PC-3 (cell line): ENCODE measurements at regions not wholly inside any gene's neighbourhood (a gene's known extent, or its start where the extent isn't known, plus 50 kb on each side); places are given as distances from the start of the nearest gene placed in this dataset.

Experiments used
- ATAC-seq: fragments of 200-7000 bp; cut with Tn5 transposase; 2 replicates; pipeline ENCODE4 v1.9.1; 2020; ENCODE audit warnings: mild to moderate bottlenecking, moderate library complexity
- BruUV-seq: library from RNA; stranded (reverse); fragments of 400-500 nt; replicated peaks from 2 replicates; lab custom pipeline; 2021; lab: Mats Ljungman, UMichigan
- CTCF ChIA-PET: fragments of 300-600 bp; sonication (Branson Sonifier 250); formaldehyde crosslinking; loops from one replicate; lab custom pipeline; 2022; ENCODE audit warnings: antibody characterized with exemption; lab: Charles Lee
- POLR2A ChIA-PET: fragments of 300-600 bp; sonication (Branson Sonifier 250); formaldehyde crosslinking; loops from one replicate; lab custom pipeline; 2022; ENCODE audit warnings: antibody characterized with exemption; ENCODE audit not compliant: unreplicated experiment; lab: Charles Lee
- DNase-seq: peaks from one replicate; pipeline ENCODE4 v3.0.0-alpha.2; 2015
- H2AFZ ChIP-seq: fragments of 300-600 bp; sonication (generic); 2 replicates; pipeline ENCODE4 v1.6.0; 2016; ENCODE audit warnings: antibody characterized with exemption, low read length
- H3F3A ChIP-seq: fragments of 300-600 bp; sonication (generic); one replicate; pipeline ENCODE4 v1.6.0; 2017; ENCODE audit warnings: antibody characterized with exemption, low read length, control low read depth, mild to moderate bottlenecking; ENCODE audit not compliant: unreplicated experiment
- H3K27ac ChIP-seq: fragments of 300-600 bp; sonication (generic); 2 replicates; pipeline ENCODE4 v1.5.1; 2016; ENCODE audit warnings: mild to moderate bottlenecking, low read length
- H3K27me3 ChIP-seq: fragments of 300-600 bp; sonication (generic); 2 replicates; pipeline ENCODE4 v1.6.1; 2016; ENCODE audit warnings: low read length, mixed read lengths
- H3K36me3 ChIP-seq: fragments of 300-600 bp; sonication (generic); 2 replicates; pipeline ENCODE4 v1.6.1; 2016; ENCODE audit warnings: low read depth, mixed run types, low read length, mixed read lengths
- H3K4me1 ChIP-seq: fragments of 300-600 bp; sonication (generic); 2 replicates; pipeline ENCODE4 v1.5.1; 2016; ENCODE audit warnings: low read length; ENCODE audit not compliant: insufficient read depth
- H3K4me2 ChIP-seq: fragments of 300-600 bp; sonication (generic); 2 replicates; pipeline ENCODE4 v1.6.0; 2016; ENCODE audit warnings: low read length
- H3K4me3 ChIP-seq: fragments of 300-600 bp; sonication (generic); 2 replicates; pipeline ENCODE4 v1.5.1; 2016; ENCODE audit warnings: mild to moderate bottlenecking, low read length, mixed read lengths
- H3K79me2 ChIP-seq: fragments of 300-600 bp; sonication (generic); 2 replicates; pipeline ENCODE4 v1.6.1; 2017; ENCODE audit warnings: low read length, mixed read lengths
- H3K9ac ChIP-seq: fragments of 300-600 bp; sonication (generic); 2 replicates; pipeline ENCODE4 v1.6.0; 2016; ENCODE audit warnings: mild to moderate bottlenecking, low read length
- H3K9me2 ChIP-seq: fragments of 300-600 bp; sonication (generic); replicated peaks from 2 replicates; pipeline ENCODE4 v1.6.1; 2016; ENCODE audit warnings: mixed run types, low read length, mixed read lengths
- H3K9me3 ChIP-seq: fragments of 300-600 bp; sonication (generic); 2 replicates; pipeline ENCODE4 v1.6.1; 2016; ENCODE audit warnings: low read length, mixed read lengths
- H4K20me1 ChIP-seq: fragments of 300-600 bp; sonication (generic); 2 replicates; pipeline ENCODE4 v1.6.1; 2016; ENCODE audit warnings: low read length, mixed read lengths
- EZH2 ChIP-seq: fragments of 300-600 bp; sonication (generic); IDR thresholded peaks from one replicate; pipeline ENCODE4 v1.6.1; 2017; ENCODE audit warnings: antibody characterized with exemption, mild to moderate bottlenecking, low read length; ENCODE audit not compliant: unreplicated experiment
- EZH2phosphoT487 ChIP-seq: fragments of 300-600 bp; sonication (generic); IDR thresholded peaks from 2 replicates; pipeline ENCODE4 v1.6.1; 2018; ENCODE audit warnings: mild to moderate bottlenecking, antibody characterized with exemption, low read length, borderline replicate concordance
- intact Hi-C: fragments of 100-400 bp; cut with micrococcal nuclease; formaldehyde crosslinking; loops from 2 replicates; pipeline ENCODE4 v1.9.0; 2023
- TF ChIP-seq, protein P1 (sequence below): fragments of 300-600 bp; sonication (generic); conservative IDR thresholded peaks from 2 replicates; pipeline ENCODE4 v1.5.1; 2017; ENCODE audit warnings: antibody characterized with exemption, low read depth, mild to moderate bottlenecking, low read length

DNA sequence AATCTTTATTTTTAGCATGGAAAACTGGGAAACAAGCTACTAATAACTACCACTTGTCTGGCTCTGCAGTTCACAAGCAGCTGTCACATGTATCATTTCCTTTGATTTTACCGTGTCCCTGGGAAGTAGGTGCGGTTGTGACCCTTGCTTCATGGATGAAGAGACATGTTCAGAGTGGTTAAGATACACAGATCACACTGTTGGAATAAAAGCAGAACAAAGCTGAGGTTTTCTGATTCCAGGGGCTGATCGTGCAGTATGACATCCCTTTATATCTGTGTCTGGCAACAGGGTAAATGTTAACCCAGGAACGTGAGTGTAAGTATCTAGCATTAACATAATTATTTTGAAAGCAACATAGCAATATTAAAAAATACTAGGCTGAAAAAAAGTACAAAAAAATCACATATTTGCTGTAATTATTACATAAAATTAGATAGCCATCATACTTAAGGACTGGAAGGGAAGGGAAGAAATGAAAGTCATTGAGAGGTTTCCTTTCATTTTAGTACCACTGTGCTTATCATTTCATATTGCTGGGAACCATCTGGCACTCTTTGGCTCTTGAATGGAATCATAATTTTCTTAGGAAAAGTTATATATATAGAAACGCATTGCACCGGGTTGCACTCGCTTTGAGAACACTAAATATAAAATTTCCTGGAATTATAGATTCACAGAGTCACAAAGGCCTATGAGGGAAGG is 62.8 kb upstream of the PAXBP1 start:
- no peaks in the 10 kb centered on the region for H3F3A ChIP-seq
- H3K9me2 ChIP-seq, result no peaks in the 10 kb centered on the region
- H3K4me2 ChIP-seq, result no peak overlapping the region
- DNase-seq (no peak), ATAC-seq (no peak)
- POLR2A ChIA-PET, result no interaction called here
- peaks cover 50% of the 10 kb centered on the region for H3K27me3 ChIP-seq
- no peak overlapping the region for H2AFZ ChIP-seq
- no peaks in the 10 kb centered on the region for H3K79me2 ChIP-seq
- intact Hi-C loops, result loop anchor here (5.0 to 10.0 kb wide), 2 partner anchors 83 to 290 kb away; no protein-coding TSS in a partner anchor
- no peaks in the 10 kb centered on the region for H4K20me1 ChIP-seq
- TF ChIP-seq, protein P1, sequence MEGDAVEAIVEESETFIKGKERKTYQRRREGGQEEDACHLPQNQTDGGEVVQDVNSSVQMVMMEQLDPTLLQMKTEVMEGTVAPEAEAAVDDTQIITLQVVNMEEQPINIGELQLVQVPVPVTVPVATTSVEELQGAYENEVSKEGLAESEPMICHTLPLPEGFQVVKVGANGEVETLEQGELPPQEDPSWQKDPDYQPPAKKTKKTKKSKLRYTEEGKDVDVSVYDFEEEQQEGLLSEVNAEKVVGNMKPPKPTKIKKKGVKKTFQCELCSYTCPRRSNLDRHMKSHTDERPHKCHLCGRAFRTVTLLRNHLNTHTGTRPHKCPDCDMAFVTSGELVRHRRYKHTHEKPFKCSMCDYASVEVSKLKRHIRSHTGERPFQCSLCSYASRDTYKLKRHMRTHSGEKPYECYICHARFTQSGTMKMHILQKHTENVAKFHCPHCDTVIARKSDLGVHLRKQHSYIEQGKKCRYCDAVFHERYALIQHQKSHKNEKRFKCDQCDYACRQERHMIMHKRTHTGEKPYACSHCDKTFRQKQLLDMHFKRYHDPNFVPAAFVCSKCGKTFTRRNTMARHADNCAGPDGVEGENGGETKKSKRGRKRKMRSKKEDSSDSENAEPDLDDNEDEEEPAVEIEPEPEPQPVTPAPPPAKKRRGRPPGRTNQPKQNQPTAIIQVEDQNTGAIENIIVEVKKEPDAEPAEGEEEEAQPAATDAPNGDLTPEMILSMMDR, result no peak
- no peak for TF ChIP-seq EZH2phosphoT487
- TF ChIP-seq EZH2, result no peak
- no peaks in the 10 kb centered on the region for H3K36me3 ChIP-seq
- H3K9me3 ChIP-seq, result peaks cover 6% of the 10 kb centered on the region; the same call in 1 of the 2 replicates
- H3K27ac ChIP-seq, result no peak overlapping the region
- H3K4me3 ChIP-seq, result no peak overlapping the region
- no peaks in the 10 kb centered on the region; the same call in 1 of the 2 replicates for H3K4me1 ChIP-seq
- CTCF ChIA-PET, result no interaction called here
- BruUV-seq, result no TSS peak
- H3K9ac ChIP-seq, result no peak overlapping the region

DNA sequence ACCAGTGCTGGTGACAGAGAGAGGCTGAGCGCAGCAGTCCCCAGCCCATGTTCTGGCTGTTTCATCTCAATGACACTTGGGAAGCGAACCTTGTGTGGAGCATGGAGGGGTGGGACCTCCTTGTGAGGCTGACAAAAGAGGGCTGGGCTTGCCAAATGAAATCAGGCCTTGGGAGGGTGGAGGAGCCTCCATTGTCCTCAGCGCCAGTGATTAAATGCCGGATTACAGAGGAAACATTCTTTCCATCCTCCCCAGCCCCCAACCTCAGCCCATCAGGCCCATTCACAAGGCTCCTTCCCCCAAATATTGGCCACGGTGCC is 63.3 kb upstream of the PAXBP1 start:
- Histone ChIP-seq H3K9me3 (peaks cover 6% of the 10 kb centered on the region; the same call in 1 of the 2 replicates), H3K4me3 (no peak overlapping the region), H3K27me3 (peaks cover 55% of the 10 kb centered on the region), H3K9ac (no peak overlapping the region), H3K4me2 (no peak overlapping the region), H3K36me3 (no peaks in the 10 kb centered on the region), H3K79me2 (no peaks in the 10 kb centered on the region), H4K20me1 (no peaks in the 10 kb centered on the region), H3F3A (no peaks in the 10 kb centered on the region), H2AFZ (no peak overlapping the region), H3K27ac (no peak overlapping the region), H3K9me2 (no peaks in the 10 kb centered on the region), H3K4me1 (no peaks in the 10 kb centered on the region; the same call in 1 of the 2 replicates)
- intact Hi-C loops, result loop anchor here (5.0 to 10.0 kb wide), 2 partner anchors 82 to 290 kb away; no protein-coding TSS in a partner anchor
- CTCF ChIA-PET, result no interaction called here
- no peak for TF ChIP-seq EZH2
- no peak for TF ChIP-seq EZH2phosphoT487
- TF ChIP-seq, protein P1, result no peak
- DNase-seq (no peak), ATAC-seq (no peak)
- no TSS peak for BruUV-seq
- POLR2A ChIA-PET, result no interaction called here

DNA sequence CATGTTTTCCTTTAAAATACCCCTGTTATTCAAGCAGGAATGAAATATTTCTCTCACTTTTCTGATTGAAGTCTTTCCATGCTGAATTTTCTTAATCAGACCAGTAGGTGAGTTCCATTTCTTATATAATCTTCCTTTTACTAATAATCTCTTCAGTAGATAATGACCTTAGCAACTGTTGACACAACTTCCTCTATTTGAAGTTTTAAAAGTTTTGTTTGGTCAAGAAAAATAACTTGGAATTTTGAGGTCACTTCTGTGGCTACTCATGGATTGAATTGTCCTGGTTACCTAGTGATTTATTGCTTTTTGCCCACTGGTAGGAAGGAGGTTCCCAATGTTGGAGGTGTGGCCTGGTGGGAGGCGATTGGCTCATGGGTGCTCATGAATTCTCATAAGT is 70.6 kb upstream of the PAXBP1 start:
- no peak for DNase-seq
- intact Hi-C loops, result no loop called here
- H3F3A ChIP-seq, result no peaks in the 10 kb centered on the region
- TF ChIP-seq EZH2 (no peak), EZH2phosphoT487 (no peak)
- TF ChIP-seq, protein P1, result no peak
- no peak overlapping the region for H2AFZ ChIP-seq
- no peaks in the 10 kb centered on the region for H3K9me3 ChIP-seq
- peaks cover 65% of the 10 kb centered on the region for H3K27me3 ChIP-seq
- no peak overlapping the region for H3K27ac ChIP-seq
- no peak for ATAC-seq
- H4K20me1 ChIP-seq, result no peaks in the 10 kb centered on the region
- ChIA-PET POLR2A (no interaction called here), CTCF (no interaction called here)
- H3K9ac ChIP-seq, result no peak overlapping the region
- no peaks in the 10 kb centered on the region for H3K36me3 ChIP-seq
- no peaks in the 10 kb centered on the region for H3K79me2 ChIP-seq
- H3K4me1 ChIP-seq, result peaks cover 5% of the 10 kb centered on the region; the same call in 1 of the 2 replicates
- BruUV-seq, result no TSS peak
- H3K4me3 ChIP-seq, result no peak overlapping the region
- H3K4me2 ChIP-seq, result no peak overlapping the region
- no peaks in the 10 kb centered on the region for H3K9me2 ChIP-seq
